Activated CD4-positive, CD25-positive, alpha-beta regulatory T cell treated with anti-CD3 and anti-CD28 coated beads, Interleukin-2, amount 50 U/mL, for 24 hours (primary cell): ENCODE measurements at regions not wholly inside any gene's neighbourhood (a gene's known extent, or its start where the extent isn't known, plus 50 kb on each side); places are given as distances from the start of the nearest gene placed in this dataset.
"Not testable (repeated sequence)": the region's sequence is repeated elsewhere in the genome, so short reads cannot be mapped to it uniquely, and the experiment has no call there.

Source experiments
- ATAC-seq, 2 donors: fragments of 150-1000 bp; cut with Tn5 transposase; one replicate each; pipeline ENCODE4 v1.10.0; 2021; ENCODE audit warnings: mild to moderate bottlenecking in 1 of 2, moderate library complexity in 1 of 2

DNA sequence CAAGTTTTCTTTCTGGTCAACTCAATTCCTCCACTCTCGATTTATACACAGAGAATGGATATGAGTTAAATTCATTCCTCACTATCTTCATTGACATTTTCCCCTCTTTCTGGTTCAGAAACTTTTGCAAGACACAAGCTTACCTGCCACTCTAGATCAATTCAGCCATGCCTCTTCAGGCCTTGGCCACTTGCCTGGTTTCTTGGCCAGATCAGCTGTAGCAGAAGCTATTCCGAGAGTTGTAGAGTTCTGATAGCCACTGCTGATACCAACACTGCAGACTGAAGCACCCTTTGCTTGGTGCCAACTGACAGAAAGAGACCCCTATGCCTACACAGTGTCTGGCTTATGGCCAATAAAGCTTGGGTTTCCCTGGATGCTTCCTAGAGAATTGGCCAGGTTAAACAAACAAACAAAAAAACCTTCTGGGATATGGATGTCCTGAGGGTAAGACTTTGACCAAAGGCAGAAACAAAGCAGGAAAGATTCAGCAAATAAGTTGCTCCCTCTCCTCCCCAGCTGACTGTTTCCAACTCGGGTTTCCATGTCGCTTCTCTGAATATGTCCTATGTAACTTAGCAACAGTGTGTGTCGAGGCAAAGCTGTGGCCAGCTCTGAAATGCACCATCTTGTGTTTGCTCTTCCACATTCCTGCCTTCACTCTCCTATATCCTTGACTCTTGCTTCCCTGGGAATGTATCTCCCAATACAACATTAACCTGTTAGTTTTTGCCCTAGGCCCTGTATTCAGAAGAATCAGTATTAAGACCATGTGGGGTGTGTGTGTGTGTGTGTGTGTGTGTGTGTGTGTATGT lies 521.6 kb downstream of the EPHA3 start:
- ATAC-seq: no peak

DNA sequence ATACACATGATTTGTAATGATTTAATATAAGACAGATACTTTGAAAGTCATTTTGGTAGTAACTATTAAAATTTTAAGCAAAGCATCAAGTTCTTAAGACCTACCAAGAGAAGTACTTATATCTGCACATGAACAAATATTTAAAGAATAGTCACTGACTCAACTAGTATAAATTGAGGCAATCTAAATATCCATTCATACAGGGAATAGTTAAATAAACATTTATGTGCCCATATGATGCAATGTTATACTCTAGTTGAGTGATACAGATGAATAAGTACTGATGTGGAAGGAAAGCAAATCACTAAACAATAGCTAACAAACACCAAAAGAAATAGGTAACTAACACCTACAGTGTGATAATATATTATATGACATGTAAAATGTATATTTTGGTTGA lies 527.7 kb downstream of the EPHA3 start:
- no peak for ATAC-seq

DNA sequence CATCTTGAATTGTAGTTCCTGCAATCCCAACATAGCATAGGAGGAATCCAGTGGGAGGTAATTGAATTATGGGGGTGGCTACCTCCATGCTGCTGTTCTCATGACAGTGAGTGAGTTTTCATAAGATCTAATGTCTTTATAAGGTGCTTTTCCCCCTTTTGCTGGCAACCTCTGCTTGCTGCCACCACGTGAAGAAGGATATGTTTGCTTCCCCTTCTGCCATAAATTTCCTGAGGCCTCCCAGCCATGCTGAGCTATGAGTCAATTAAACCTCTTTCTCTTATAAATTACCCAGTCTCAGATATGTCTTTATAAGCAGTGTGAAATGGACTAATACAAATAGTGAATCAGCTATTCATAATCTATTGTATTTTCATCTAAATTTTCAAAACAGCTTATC lies 537.3 kb downstream of the EPHA3 start:
- ATAC-seq: no peak

DNA sequence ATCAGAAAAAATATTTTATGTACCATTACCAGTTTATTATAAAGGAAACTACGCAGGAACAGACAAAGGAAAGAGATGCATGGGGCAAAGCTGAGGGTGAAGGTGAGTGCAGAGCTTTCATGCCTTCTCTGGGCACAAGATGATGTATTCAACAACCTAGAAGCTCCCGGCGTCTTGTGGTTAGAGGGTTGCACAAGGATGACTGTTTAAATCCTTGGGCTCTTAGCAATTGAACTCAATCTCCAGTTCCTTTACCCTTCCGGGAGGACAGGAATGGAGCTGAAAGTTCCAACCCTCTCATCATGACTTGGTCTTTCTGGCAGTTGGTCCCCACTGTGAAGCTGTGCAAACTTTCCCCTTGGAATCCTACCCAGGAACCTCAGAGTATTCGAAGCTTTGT lies 542.0 kb downstream of the EPHA3 start:
- ATAC-seq: no peak

DNA sequence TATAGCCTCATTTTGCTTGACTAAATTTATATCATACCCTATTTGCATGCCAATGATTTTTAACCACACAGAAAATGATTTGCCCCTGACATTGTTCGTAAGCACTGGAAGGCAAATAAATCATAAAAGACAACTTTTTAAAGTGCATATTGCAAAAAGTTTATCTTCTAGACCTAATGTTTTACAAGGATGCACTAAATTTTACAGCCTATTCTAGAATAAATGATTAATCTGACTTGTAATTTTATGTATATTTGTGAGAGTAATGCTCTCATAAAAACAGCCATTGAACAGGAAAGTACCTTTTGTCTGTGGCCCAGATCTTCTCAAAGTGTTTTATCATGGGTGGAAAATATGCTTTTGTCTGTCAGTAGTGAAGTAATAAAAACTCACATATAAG lies 546.6 kb downstream of the EPHA3 start:
- no peak for ATAC-seq

DNA sequence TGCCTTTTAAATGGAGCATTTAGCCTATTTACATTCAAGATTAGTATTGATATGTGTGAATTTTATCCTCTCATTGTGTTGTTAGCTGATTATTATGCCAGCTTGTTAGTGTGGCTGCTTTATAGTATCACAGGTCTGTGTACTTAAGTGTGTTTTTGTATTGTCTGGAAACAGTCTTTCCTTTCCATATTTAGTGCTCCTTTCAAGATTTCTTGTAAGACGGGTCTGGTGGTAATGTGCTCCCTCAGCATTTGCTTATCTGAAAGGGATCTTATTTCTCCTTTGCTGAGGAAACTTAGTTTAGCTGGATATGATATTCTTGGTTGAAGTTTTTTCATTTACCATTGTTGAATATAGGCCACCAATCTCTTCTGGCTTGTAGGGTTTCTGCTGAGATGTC lies 549.0 kb downstream of the EPHA3 start:
- ATAC-seq: no peak

DNA sequence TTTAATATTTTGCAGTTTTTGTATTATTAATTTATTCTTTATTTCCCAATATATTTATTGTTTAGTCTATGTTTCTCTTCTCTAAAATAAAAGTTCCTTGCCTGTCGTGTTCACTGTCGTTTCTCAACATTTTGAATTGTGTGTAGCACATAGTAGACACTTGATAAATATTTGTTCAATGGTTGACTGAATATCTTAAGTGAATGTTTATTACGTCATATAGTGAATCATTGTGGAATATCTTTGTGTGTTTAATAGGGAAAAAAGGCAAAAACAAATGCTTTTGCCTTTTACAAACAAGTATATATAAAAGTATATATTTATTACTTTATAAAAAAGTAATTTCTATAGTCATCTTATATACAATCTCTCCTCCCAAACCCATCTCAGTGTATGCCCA lies 572.3 kb downstream of the EPHA3 start:
- ATAC-seq: no peak

DNA sequence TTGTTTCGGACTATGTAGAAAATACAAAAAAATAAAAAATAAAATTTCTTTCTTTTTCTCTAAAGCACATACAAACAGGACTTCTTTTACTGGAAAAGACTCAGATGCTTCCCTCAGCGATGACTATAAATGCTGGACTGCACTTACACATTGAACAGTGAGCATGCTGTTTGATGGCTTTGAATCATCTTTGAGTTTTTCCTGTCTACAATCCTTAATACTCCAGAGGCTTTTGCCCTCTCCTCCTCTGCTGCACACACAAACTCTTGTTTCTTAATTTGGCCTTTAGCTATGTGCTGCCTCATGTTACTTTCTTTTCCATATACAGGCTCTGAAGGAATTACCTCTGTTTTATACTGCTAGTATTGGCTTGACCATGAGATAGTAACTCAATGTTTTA lies 575.1 kb downstream of the EPHA3 start:
- ATAC-seq: no peak

DNA sequence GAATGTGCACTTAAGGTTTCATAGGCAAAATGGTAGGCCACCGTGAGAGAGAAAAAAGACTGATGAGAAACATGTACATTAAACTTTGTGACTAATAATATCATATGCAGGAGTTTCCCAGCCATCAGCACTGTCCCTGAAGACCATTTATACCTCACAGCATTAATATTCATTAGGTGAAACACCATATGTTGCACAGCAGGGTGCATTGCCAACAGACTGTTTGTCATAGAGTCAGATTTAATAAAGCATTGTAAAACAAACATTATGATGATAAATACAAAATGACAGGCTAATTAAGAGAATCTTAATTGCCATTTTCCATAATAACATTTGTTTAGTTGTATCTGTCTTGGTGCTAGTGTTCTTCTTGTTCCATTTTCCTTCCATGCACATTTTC lies 578.3 kb downstream of the EPHA3 start:
- no peak for ATAC-seq

DNA sequence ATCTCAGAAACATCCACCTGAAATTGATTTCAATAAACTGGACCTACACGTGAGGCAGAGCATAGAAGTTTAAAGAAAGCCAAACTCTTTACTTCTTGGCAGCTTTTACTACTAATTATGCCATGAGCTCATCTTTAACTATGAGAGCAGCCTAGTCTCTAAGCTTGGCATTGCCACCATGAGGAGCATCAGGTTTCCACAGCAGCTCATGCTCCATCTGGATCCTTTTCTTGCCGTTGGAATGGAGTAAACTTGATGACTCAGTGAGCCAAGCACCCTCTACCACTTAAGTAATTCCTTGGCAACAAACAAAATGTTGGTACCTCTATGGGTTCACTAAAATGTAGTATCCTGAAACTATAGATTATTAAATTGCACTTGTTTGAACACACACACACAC lies 583.2 kb downstream of the EPHA3 start:
- ATAC-seq: no peak

DNA sequence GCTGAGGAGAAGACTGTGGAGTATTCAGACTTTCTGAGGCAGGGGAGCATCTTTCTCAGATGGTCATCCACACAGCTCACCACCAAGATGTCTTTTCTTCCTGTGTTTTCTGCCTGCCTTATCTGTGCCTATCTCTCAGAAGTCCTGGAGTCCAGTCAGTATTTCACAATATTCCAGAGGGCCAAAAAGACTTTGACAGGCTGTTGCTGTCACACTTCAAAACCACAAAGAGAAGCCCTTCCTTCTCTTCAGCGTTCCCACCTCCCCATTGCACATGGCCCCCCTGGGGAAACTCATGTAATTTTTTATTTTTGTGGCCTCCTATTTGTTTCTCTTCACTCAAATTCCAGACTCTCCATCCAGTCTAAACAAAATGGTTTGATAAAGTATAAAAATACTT lies 585.2 kb downstream of the EPHA3 start:
- ATAC-seq: no peak

DNA sequence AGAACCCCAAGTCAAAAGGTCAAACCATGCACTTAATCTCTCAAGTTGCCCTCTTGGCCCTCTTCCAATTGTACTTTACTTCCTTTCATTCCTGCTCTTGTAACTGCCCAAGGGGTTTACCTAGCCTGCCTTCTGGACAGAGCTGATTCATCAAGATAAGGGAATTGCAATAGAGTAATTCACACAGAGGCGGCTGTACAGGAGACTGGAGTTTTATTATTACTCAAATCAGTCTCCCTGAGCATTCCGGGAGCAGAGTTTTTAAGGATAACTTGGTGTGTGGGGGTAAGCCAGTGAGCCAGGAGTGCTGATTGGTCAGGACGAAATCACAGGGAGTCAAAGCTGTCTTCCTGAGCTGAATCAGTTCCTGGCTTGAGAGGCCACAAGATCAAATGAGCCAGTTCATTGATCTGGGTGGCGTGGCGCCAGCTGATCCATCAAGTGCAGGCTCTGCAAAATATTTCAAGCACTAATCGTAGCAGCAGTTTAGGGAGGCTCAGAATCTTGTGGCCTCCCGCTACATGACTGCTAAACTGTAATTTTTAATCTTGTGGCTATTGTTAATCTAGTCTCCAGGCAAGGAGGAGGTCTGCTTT lies 590.0 kb downstream of the EPHA3 start:
- no peak for ATAC-seq

DNA sequence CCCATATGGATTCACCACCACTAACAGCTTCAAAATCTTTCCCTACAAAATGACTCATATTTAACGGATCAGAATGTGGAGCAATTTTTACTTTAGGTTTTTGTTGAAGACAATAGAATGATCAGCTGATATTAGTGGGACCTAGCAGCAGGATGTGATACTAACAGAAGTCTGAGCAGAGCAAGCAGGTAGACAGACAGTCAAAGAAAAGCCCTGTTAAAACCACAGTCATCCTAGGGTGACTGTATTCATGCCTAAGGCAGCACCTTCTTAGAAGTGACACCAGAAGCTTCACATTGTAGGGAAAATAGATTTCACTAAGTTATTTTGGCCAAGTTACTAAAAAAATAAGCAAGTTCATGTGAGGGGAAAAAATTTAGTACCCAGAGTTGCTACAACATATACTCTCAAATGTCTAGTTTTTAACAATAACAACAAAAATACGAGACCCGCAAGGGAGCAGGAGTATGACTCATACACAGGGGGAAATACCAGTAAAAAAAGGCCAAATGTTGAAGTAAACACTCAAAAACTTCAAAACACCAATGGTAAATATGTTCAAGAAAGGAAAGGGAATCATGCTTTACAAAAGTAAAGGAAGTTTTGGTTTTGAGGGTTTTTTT lies 590.9 kb downstream of the EPHA3 start:
- no peak for ATAC-seq

DNA sequence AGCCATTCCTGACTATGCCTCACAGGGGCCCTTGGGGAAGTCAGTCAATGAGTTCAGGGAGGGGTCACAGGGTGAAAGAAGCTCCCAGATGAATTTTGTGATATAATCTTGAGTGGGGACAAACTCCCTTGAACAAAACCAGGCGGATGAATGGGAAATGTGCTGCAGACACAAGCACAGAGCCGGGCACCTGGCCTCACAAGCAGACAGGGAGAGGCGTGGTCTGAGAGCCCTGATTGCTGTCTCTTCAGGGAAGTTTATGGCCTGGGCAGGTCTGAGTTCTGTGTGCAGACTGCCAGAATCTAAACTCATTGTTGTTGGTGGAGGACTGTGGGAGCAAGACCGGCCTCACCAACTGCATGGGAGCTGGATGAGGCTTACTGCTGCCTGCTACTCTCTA lies 591.8 kb downstream of the EPHA3 start:
- no peak for ATAC-seq

DNA sequence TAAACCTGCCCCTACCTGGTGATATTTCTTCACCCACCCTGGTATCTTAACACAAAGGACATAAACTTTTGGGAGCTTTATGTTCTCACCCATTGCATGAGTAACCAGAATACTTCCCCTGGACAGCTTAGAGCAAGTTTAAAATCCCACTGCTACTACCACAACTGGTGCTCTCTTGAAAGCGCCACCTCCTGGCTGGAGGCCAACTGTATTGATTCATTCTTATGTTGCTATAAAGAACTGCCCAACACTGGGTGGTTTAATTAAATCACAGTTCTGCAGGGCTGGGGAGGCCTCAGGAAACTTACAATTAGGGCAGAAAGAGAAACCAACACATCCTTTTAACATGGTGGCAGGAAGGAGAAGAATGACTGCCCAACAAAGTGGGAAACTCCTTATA lies 592.4 kb downstream of the EPHA3 start:
- no peak for ATAC-seq

DNA sequence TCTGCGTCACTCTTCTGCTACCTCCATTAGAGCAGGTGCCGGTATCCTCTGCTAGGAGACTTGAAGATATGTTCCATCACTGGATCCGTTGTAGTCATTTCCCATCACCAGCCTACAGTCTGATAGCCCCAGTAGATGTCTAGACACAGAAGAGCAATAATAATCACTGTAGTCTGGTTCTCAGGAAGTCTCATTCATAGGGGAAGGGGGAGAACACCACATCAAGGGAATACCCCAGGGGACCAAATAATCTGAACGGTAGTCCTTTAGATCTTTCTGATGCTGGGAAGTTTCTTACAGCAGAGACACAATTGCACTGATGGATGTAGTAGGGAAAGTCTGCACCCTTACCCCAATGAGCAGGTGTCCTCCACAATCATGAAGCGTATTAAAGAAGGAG lies 595.0 kb downstream of the EPHA3 start:
- ATAC-seq: no peak

DNA sequence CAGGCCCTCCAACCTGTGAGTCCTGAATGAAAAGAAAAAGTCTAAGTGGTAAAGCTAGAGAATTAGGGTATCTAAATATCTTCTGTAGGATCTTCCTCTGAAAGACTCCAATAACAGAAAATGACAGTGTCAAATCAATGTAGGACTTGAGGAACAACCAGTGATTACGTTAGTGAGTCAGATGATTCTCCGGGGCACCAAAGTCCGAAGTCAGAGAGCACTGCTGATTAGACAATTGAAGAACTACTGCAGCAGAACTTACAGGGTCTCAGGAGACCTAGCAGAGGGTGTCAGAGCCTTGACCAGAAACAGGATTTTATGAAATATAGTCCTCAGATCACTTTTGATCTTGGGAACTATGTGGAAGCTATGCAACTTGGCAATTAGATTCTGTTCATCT lies 605.8 kb downstream of the EPHA3 start:
- no peak for ATAC-seq

DNA sequence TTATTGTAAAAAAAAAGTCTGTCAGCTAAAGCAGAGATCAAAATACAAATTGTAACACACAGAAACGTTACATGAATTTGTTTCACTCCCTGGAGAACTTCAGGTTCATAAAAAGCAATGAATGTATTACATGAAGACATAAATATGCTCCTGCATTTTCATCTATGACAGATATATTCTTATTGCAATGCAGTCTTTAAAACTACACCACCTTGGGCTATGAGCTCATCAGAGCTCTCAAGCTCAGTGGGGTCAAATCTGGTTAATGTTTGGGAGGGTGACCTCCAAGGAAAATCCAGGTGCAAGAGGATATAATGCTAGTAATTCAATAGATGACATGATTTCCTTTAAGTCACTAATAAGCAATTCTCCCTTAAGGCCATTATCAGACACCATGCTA lies 606.8 kb downstream of the EPHA3 start:
- ATAC-seq: no peak

DNA sequence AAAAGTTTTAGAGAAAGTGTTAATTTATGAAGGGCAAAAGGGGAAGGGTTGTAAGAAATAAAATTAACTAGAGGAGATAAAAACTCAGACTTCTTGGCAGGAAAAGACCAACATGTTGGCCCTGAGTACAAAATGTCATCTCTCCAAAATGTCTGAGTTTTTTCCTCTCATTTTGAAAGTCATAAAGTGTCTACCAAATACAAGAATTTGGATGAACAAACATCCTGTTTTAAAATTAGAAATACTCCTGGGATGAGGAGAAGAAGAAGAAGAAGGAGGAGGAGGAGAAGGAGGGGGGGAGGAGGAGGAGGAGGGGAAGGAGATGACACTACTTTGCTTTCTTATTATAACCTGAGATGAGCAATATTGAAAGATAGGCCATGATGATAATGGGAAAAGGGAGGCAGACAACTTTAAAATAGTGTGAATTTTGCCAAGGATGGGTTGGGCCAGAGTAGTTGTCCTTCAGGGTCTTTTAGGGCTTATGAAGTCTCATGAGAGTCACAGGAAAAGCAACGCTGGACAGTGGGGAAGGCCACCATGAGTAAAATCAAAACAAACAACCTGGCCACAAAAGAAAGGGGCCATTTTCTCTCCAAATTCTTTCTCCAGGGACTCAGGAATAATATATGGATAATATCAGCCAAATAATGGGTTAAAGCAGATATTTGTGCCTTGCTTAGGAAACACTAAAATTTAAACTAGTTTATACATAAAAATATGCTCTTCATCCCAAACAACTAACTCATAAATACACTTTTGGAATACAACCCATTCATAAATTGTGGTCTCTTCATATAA lies 632.9 kb downstream of the EPHA3 start:
- ATAC-seq: no peak

DNA sequence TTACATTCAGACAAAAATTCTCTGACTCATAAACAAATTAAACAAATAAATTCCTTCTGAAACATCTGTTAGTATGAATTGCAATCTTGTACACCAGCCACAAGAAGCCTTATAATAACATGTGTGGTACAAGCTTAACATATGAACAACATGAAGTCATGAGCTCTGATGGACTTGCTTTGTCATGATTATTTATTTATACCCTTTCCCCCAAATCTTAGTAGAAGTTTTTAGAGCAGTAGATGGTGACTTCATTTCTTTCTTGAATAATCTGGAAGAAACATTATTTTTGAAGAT lies 633.4 kb downstream of the EPHA3 start:
- ATAC-seq: no peak

DNA sequence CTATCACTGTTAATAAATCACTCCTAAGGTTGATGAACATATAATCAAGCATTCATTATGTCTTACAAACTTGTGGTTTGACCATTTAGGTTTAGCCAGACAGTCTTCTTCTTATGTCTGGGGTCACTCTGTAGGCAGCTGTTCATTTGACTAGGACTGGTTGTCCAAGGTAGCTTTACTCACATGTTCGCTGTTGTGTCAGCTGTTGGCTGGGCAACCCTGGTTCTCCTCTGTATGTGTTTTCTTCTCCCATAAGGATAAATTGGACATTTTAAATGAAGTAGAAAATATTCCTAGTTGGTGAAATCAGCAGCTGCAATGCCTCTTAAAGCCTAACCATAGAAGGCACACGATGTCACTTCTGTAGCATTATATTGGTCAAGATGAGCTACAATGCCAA lies 635.1 kb downstream of the EPHA3 start:
- no peak for ATAC-seq

DNA sequence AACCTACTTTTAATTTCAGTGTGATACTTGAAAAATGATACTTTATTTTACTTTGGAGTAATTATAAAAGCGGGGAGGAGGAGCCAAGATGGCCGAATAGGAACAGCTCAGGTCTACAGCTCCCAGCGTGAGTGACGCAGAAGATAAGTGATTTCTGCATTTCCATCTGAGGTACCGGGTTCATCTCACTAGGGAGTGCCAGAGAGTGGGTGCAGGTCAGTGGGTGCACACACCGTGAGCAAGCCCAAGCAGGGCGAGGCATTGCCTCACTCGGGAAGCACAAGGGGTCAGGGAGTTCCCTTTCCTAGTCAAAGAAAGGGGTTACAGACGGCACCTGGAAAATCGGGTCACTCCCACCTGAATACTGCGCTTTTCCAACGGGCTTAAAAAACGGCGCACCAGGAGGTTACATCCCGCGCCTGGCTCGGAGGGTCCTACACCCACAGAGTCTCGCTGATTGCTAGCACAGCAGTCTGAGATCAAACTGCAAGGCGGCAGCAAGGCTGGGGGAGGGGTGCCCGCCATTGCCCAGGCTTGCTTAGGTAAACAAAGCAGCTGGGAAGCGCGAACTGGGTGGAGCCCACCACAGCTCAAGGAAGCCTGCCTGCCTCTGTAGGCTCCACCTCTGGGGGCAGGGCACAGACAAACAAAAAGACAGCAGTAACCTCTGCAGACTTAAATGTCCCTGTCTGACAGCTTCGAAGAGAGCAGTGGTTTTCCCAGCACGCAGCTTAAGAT lies 640.3 kb downstream of the EPHA3 start:
- not testable (repeated sequence) for ATAC-seq

DNA sequence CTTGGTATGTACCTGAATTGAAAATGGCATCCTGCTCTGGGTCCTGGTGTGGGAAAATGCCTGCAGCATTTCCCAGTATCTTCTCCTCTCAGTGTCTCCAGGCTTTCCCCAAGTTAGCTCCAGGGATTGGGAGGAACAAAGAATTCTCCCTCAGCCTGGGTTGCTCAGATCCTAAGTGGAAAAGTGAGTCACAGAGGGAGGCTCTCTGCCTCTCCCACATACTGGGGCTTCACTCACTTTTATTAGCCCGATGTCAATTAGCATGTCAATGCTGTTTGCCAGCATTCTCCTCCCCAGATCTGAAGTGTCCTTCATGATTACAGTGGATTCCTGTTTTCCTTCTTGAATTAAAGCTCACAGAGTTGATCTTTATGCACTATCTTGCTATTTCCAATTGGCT lies 655.0 kb downstream of the EPHA3 start:
- no peak for ATAC-seq
